ENCODE measurements at regions not wholly inside any gene's neighbourhood (a gene's known extent, or its start where the extent isn't known, plus 50 kb on each side); places are given as distances from the start of the nearest gene placed in this dataset.

- no peaks in the 10 kb centered on the region for H3K36me3 ChIP-seq
Measured at GRCh38 chr1:243931957-243932356, 81.9 kb upstream of the AKT3 start.

GRCh38 chr1:243930822-243931671, 81.0 kb upstream of the AKT3 start:
- Histone ChIP-seq H3K9me3 (replicated peaks) (no peaks in the 10 kb centered on the region), H3K27ac (no peak overlapping the region), H3K27me3 (no peaks in the 10 kb centered on the region), H3K4me3 (peak overlapping the region; percentile 48), H3K36me3 (no peaks in the 10 kb centered on the region), H3K4me1 (peaks cover 22% of the 10 kb centered on the region)
- DNase-seq = peak; percentile 35 to 44

More at GRCh38 chr1:243931957-243932356, 81.9 kb upstream of the AKT3 start:
- Histone ChIP-seq H3K4me1 (peaks cover 14% of the 10 kb centered on the region; the same call in 1 of the 2 replicates), H3K9me3 (replicated peaks) (no peaks in the 10 kb centered on the region), H3K4me3 (no peak overlapping the region), H3K27ac (no peak overlapping the region), H3K27me3 (no peaks in the 10 kb centered on the region)
- DNase-seq = no peak

GRCh38 chr1:243927381-243927780, 77.3 kb upstream of the AKT3 start:
- Histone ChIP-seq H3K4me3 (no peak overlapping the region), H3K9me3 (replicated peaks) (no peaks in the 10 kb centered on the region), H3K27me3 (no peaks in the 10 kb centered on the region), H3K36me3 (no peaks in the 10 kb centered on the region), H3K4me1 (peaks cover 22% of the 10 kb centered on the region), H3K27ac (peak overlapping the region; percentile 72)
- DNase-seq = no peak

GRCh38 chr1:243926803-243927245, 76.8 kb upstream of the AKT3 start:
- Histone ChIP-seq H3K27ac (peak overlapping the region; percentile 72), H3K27me3 (no peaks in the 10 kb centered on the region), H3K4me3 (no peak overlapping the region), H3K4me1 (peaks cover 22% of the 10 kb centered on the region), H3K36me3 (no peaks in the 10 kb centered on the region), H3K9me3 (replicated peaks) (no peaks in the 10 kb centered on the region)
- peak; percentile 46 to 47 for DNase-seq

- no peaks in the 10 kb centered on the region for H3K27me3 ChIP-seq
- no peak overlapping the region for H3K4me3 ChIP-seq
- no peaks in the 10 kb centered on the region for H3K9me3 ChIP-seq (replicated peaks)
- no peaks in the 10 kb centered on the region for H3K36me3 ChIP-seq
- DNase-seq = no peak
- peaks cover 17% of the 10 kb centered on the region for H3K4me1 ChIP-seq
- H3K27ac ChIP-seq = peak overlapping the region; percentile 72
Measured at GRCh38 chr1:243926299-243926698, 76.3 kb upstream of the AKT3 start.

- DNase-seq = no peak
- Histone ChIP-seq H3K9me3 (replicated peaks) (no peaks in the 10 kb centered on the region), H3K27me3 (no peaks in the 10 kb centered on the region), H3K4me3 (no peak overlapping the region), H3K36me3 (no peaks in the 10 kb centered on the region), H3K4me1 (peaks cover 17% of the 10 kb centered on the region), H3K27ac (no peak overlapping the region)
Measured at GRCh38 chr1:243924588-243925349, 74.7 kb upstream of the AKT3 start.

- Histone ChIP-seq H3K9me3 (replicated peaks) (no peaks in the 10 kb centered on the region), H3K27ac (no peak overlapping the region), H3K36me3 (no peaks in the 10 kb centered on the region), H3K4me3 (no peak overlapping the region), H3K4me1 (peaks cover 17% of the 10 kb centered on the region), H3K27me3 (no peaks in the 10 kb centered on the region)
- no peak for DNase-seq
Measured at GRCh38 chr1:243924188-243924587, 74.1 kb upstream of the AKT3 start.

GRCh38 chr1:243923292-243924171, 73.5 kb upstream of the AKT3 start:
- no peak overlapping the region for H3K27ac ChIP-seq
- no peaks in the 10 kb centered on the region for H3K9me3 ChIP-seq (replicated peaks)
- DNase-seq = no peak
- no peaks in the 10 kb centered on the region for H3K27me3 ChIP-seq
- H3K4me3 ChIP-seq = no peak overlapping the region
- H3K4me1 ChIP-seq = peaks cover 17% of the 10 kb centered on the region
- no peaks in the 10 kb centered on the region for H3K36me3 ChIP-seq

- no peak for DNase-seq
- Histone ChIP-seq H3K27ac (no peak overlapping the region), H3K9me3 (replicated peaks) (no peaks in the 10 kb centered on the region), H3K4me1 (peaks cover 3% of the 10 kb centered on the region), H3K36me3 (no peaks in the 10 kb centered on the region), H3K27me3 (no peaks in the 10 kb centered on the region), H3K4me3 (no peak overlapping the region)
Measured at GRCh38 chr1:243921111-243921510, 71.1 kb upstream of the AKT3 start.

GRCh38 chr1:243917863-243918565, 68.0 kb upstream of the AKT3 start:
- Histone ChIP-seq H3K4me1 (peaks cover 3% of the 10 kb centered on the region; the same call in 1 of the 2 replicates), H3K27ac (peak overlapping the region; percentile 69), H3K27me3 (no peaks in the 10 kb centered on the region), H3K4me3 (peak overlapping the region; percentile 62), H3K36me3 (no peaks in the 10 kb centered on the region), H3K9me3 (replicated peaks) (no peaks in the 10 kb centered on the region)
- DNase-seq = peak; percentile 43 to 45

- no peaks in the 10 kb centered on the region for H3K36me3 ChIP-seq
- peak; percentile 83 to 87 for DNase-seq
- peak overlapping the region; percentile 69 for H3K27ac ChIP-seq
- peak overlapping the region; percentile 62 for H3K4me3 ChIP-seq
- no peaks in the 10 kb centered on the region for H3K9me3 ChIP-seq (replicated peaks)
- no peaks in the 10 kb centered on the region for H3K27me3 ChIP-seq
- H3K4me1 ChIP-seq = peaks cover 3% of the 10 kb centered on the region; the same call in 1 of the 2 replicates
Measured at GRCh38 chr1:243917177-243917862, 67.3 kb upstream of the AKT3 start.

- H3K27me3 ChIP-seq = no peaks in the 10 kb centered on the region
- H3K9me3 ChIP-seq (replicated peaks) = no peaks in the 10 kb centered on the region
- no peak overlapping the region for H3K4me3 ChIP-seq
- no peaks in the 10 kb centered on the region for H3K36me3 ChIP-seq
- peaks cover 3% of the 10 kb centered on the region; the same call in 1 of the 2 replicates for H3K4me1 ChIP-seq
- no peak overlapping the region for H3K27ac ChIP-seq
- no peak for DNase-seq
Measured at GRCh38 chr1:243916160-243916559, 66.1 kb upstream of the AKT3 start.

- DNase-seq = no peak
- Histone ChIP-seq H3K27ac (no peak overlapping the region), H3K9me3 (replicated peaks) (no peaks in the 10 kb centered on the region)
Measured at GRCh38 chr1:243912347-243912746, 62.3 kb upstream of the AKT3 start.

More at GRCh38 chr1:243912347-243912746, 62.3 kb upstream of the AKT3 start:
- H3K4me1 ChIP-seq = peaks cover 3% of the 10 kb centered on the region; the same call in 1 of the 2 replicates
- no peak overlapping the region for H3K4me3 ChIP-seq
- H3K27me3 ChIP-seq = no peaks in the 10 kb centered on the region
- H3K36me3 ChIP-seq = no peaks in the 10 kb centered on the region
